GM12864 (cell line): ENCODE measurements at regions not wholly inside any gene's neighbourhood (a gene's known extent, or its start where the extent isn't known, plus 50 kb on each side); places are given as distances from the start of the nearest gene placed in this dataset.
"Not testable (repeated sequence)": the region's sequence is repeated elsewhere in the genome, so short reads cannot be mapped to it uniquely, and the experiment has no call there.

Experiments
- DNase-seq: peaks from one replicate; pipeline ENCODE4 v3.0.0-alpha.2; 2011; ENCODE audit warnings: low read depth
- H3K4me3 ChIP-seq: 2 replicates; pipeline ENCODE4 v1.5.1; 2011; ENCODE audit warnings: mild to moderate bottlenecking, low read depth, low read length, control low read depth
- TF ChIP-seq, protein P1 (sequence below): IDR thresholded peaks from 2 replicates; pipeline ENCODE4 v1.5.1; 2011; ENCODE audit warnings: low read depth, mild to moderate bottlenecking, moderate library complexity, low read length, control low read depth, inconsistent platforms; ENCODE audit errors: missing control alignments

DNA sequence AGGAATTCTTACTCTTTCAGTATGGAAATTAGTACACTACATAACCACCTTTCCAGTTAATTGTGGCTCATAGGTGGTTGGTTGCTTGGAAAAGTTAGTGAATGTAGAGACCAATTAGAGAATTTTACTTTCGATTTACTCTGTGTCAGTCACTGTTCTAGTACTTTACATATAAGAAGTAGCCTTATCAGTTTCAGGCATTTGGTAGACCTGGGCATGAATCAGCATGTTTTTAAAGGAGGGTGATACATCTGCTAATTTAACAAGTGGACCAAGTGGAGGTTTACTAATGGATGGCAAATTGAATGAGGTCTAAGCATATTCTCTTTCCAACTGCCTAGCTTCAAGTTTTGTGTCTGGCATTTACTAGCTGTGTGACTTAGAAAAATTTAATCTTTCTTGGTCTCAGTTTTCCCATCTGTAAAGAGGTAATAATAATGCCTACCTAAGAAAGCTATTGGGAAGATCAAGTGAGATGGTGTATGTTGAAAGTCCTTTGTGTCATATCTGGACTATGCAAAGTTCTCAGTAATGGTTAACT is 1158.6 kb downstream of the PLA2G4A start:
- TF ChIP-seq, protein P1, sequence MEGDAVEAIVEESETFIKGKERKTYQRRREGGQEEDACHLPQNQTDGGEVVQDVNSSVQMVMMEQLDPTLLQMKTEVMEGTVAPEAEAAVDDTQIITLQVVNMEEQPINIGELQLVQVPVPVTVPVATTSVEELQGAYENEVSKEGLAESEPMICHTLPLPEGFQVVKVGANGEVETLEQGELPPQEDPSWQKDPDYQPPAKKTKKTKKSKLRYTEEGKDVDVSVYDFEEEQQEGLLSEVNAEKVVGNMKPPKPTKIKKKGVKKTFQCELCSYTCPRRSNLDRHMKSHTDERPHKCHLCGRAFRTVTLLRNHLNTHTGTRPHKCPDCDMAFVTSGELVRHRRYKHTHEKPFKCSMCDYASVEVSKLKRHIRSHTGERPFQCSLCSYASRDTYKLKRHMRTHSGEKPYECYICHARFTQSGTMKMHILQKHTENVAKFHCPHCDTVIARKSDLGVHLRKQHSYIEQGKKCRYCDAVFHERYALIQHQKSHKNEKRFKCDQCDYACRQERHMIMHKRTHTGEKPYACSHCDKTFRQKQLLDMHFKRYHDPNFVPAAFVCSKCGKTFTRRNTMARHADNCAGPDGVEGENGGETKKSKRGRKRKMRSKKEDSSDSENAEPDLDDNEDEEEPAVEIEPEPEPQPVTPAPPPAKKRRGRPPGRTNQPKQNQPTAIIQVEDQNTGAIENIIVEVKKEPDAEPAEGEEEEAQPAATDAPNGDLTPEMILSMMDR: no peak
- no peak overlapping the region for H3K4me3 ChIP-seq
- DNase-seq: no peak

DNA sequence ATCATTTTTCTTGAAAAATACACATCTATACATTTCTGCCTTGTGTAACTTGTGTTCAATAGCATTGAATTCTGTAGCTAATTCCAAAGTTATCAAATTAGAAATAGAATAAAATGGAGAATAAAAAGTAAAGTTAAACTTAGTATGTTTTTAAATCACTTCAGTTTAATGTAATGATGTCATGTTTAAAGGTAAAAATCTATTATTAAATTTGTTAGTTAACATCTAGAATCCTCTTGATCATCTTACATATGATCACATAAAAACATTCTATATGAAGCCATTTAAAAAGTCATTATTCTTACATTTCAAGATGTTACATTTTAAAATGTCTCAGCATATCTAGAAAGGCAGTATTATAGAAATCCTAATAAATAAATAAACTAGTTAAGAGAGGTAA is 1163.2 kb downstream of the PLA2G4A start:
- no peak for DNase-seq
- no peak overlapping the region for H3K4me3 ChIP-seq
- TF ChIP-seq, protein P1: no peak

DNA sequence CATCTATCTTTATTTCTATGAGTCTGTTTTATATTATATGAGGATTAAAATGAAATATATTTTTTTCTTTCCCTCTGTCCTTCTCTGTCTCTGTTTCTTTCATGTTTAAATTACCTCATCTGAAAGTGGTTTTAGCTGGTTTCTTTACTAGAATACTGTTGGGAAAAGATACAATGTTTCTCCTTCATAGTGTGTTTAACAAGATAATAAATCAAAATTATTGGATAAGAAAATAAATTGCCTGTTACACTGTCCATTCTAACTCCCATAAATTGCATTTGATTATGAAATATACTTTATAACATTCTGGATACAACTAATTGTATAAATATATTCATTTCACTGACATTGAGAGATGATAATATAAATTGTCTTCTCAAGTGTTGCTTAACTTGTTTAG is 1168.0 kb downstream of the PLA2G4A start:
- no peak for DNase-seq
- TF ChIP-seq, protein P1: no peak
- H3K4me3 ChIP-seq: no peak overlapping the region

DNA sequence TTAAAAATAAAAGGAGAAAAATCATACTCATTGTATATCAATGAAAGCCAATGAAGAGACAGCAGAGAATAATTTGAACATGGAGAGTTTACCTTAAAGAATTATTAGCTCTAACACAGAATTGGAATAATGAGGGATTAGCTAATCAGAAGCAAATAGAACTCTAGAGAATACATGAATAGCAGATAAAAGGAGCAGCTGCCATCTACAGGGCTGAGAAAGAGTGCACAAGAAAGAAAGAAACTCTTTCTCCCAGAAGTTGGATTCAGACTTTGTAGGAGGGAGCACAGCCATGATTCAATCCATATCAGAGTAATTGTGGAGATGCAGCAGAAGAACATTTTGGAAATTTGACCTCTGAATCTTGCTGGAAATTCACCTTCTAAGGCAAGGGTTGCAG is 1171.2 kb downstream of the PLA2G4A start:
- DNase-seq: no peak
- no peak overlapping the region for H3K4me3 ChIP-seq
- TF ChIP-seq, protein P1: no peak

- not testable (repeated sequence) for H3K4me3 ChIP-seq, DNase-seq
Measured at GRCh38 chr1:188003687-188004086, 1174.9 kb downstream of the PLA2G4A start.

DNA sequence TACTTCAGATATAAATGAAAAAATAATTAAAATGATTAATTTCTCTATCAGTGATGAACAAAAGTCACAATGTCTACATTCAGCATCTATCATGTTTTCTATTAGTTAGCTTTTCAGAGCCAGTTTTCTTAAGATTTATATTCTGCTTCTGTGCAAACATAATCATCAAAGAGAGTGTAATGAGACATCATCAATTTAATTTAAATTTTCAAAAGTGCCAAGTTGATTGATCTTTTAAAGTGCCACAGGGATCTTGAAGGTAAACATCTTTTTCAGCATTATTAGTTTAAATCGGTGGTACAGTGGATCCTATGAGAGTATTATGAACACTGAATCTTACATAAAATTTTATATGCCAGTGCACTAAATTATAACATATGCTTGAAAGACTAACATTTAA is 1176.1 kb downstream of the PLA2G4A start:
- H3K4me3 ChIP-seq: no peak overlapping the region
- TF ChIP-seq, protein P1: no peak
- DNase-seq: no peak

DNA sequence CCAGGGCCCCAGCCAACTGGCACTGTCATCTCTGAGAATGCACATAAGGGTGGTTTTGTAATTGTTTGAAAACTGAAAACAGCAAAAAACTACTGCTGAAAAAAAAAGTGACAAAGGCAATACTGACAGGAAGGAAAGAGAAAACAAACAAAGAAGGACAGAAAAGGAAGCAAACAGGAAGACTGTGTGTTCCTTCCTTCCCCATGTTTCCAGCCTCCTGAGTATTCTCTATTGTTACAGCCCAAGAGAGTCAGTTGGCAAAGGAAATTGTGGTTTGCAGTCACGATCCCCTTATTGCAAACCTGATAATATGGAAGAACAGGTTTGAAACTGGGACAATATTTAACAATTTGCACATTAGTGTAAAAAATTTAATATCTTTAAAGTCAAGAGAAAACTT is 1177.6 kb downstream of the PLA2G4A start:
- TF ChIP-seq, protein P1: no peak
- no peak overlapping the region for H3K4me3 ChIP-seq
- DNase-seq: no peak

DNA sequence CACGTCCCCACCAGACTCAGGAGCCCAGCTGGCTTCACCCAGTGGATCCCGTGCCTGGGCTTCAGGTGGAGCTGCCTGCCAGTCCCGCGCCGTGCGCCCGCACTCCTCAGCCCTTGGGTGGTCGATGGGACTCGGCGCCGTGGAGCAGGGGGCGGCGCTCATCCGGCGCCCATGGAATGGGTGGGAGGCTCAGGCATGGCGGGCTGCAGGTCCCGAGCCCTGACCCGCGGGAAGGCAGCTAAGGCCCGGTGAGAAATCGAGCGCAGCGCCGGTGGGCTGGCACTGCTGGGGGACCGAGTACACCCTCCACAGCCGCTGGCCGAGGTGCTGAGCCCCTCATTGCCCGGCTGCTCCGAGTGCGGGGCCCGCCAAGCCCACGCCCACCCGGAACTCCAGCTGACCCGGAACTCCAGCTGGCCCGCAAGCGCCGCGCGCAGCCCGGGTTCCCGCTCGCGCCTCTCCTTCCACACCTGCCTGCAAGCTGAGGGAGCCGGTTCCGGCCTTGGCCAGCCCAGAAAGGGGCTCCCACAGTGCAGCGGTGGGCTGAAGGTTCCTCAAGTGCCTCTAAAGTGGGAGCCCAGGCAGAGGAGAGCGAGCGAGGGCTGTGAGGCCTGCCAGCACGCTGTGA is 1184.6 kb downstream of the PLA2G4A start:
- DNase-seq, H3K4me3 ChIP-seq: not testable (repeated sequence)
